Smooth muscle cell (in vitro differentiated cells): ENCODE measurements at regions not wholly inside any gene's neighbourhood (a gene's known extent, or its start where the extent isn't known, plus 50 kb on each side); places are given as distances from the start of the nearest gene placed in this dataset.

Source experiments
- DNase-seq: peaks from one replicate; lab custom pipeline; 2025; ENCODE audit not compliant: unreplicated experiment; lab: John Stamatoyannopoulos, UW
- H2AFZ ChIP-seq: fragments of 200-600 bp; sonication (generic); 2 replicates; pipeline ENCODE4 v1.6.0; 2016; ENCODE audit warnings: antibody characterized with exemption, low read depth, mild to moderate bottlenecking
- H3F3A ChIP-seq: fragments of 200-600 bp; sonication (generic); 2 replicates; pipeline ENCODE4 v1.6.0; 2017; ENCODE audit warnings: antibody characterized with exemption, low read depth
- H3K27ac ChIP-seq: fragments of 200-600 bp; sonication (generic); 2 replicates; pipeline ENCODE4 v1.5.1; 2016; ENCODE audit warnings: low read depth, mild to moderate bottlenecking
- H3K27me3 ChIP-seq: fragments of 200-600 bp; sonication (generic); 2 replicates; pipeline ENCODE4 v1.6.1; 2016; ENCODE audit warnings: low read depth, mild to moderate bottlenecking
- H3K36me3 ChIP-seq: fragments of 200-600 bp; sonication (generic); 2 replicates; pipeline ENCODE4 v1.5.1; 2016; ENCODE audit warnings: low read depth
- H3K4me1 ChIP-seq: fragments of 200-600 bp; sonication (generic); 2 replicates; pipeline ENCODE4 v1.5.1; 2016; ENCODE audit warnings: low read depth
- H3K4me2 ChIP-seq: fragments of 200-600 bp; sonication (generic); 2 replicates; pipeline ENCODE4 v1.6.0; 2016; ENCODE audit warnings: mild to moderate bottlenecking
- H3K4me3 ChIP-seq: fragments of 200-600 bp; sonication (generic); 2 replicates; pipeline ENCODE4 v1.5.1; 2016; ENCODE audit warnings: mild to moderate bottlenecking
- H3K79me2 ChIP-seq: fragments of 200-600 bp; sonication (generic); 2 replicates; pipeline ENCODE4 v1.6.0; 2016; ENCODE audit warnings: low read depth, mild to moderate bottlenecking
- H3K9ac ChIP-seq: fragments of 200-600 bp; sonication (generic); 2 replicates; pipeline ENCODE4 v1.6.0; 2016; ENCODE audit warnings: low read depth
- H3K9me3 ChIP-seq: fragments of 200-600 bp; sonication (generic); replicated peaks from 2 replicates; pipeline ENCODE4 v1.5.1; 2016; ENCODE audit warnings: low read depth
- H4K20me1 ChIP-seq: fragments of 200-600 bp; sonication (generic); 2 replicates; pipeline ENCODE4 v1.6.0; 2016; ENCODE audit warnings: low read depth
- CTCF ChIP-seq: fragments of 200-600 bp; sonication (generic); IDR thresholded peaks from 2 replicates; pipeline ENCODE4 v1.5.1; 2017; ENCODE audit warnings: borderline replicate concordance, mild to moderate bottlenecking, antibody characterized with exemption; ENCODE audit not compliant: insufficient read depth, poor library complexity, severe bottlenecking
- WGBS: methylation state at CpG from one replicate; pipeline ENCODE4 v1.1.7; 2016; ENCODE audit warnings: low lambda C conversion rate; 5-methylcytosine and 5-hydroxymethylcytosine counted together

GRCh38 chr17:77698903-77699623 is 259.4 kb upstream of the TNRC6C start:
- no peak overlapping the region for H3K9ac ChIP-seq
- WGBS = 98% methylated on average over 21 of the region's 21 CpGs
- DNase-seq = no peak
- no peak overlapping the region for H3K4me3 ChIP-seq
- no peak overlapping the region for H2AFZ ChIP-seq
- no peaks in the 10 kb centered on the region for H4K20me1 ChIP-seq
- H3K27ac ChIP-seq = no peak overlapping the region
- H3K9me3 ChIP-seq = peaks cover 7% of the 10 kb centered on the region
- H3K4me2 ChIP-seq = no peak overlapping the region
- no peaks in the 10 kb centered on the region for H3F3A ChIP-seq
- peaks cover 9% of the 10 kb centered on the region for H3K4me1 ChIP-seq
- H3K79me2 ChIP-seq = no peaks in the 10 kb centered on the region
- no peaks in the 10 kb centered on the region for H3K36me3 ChIP-seq
- H3K27me3 ChIP-seq = peaks cover 50% of the 10 kb centered on the region
- no peak for TF ChIP-seq CTCF

GRCh38 chr17:77700165-77700881 is 258.2 kb upstream of the TNRC6C start:
- Histone ChIP-seq H3F3A (no peaks in the 10 kb centered on the region), H4K20me1 (no peaks in the 10 kb centered on the region), H3K4me3 (no peak overlapping the region), H3K4me1 (peaks cover 9% of the 10 kb centered on the region), H3K9ac (no peak overlapping the region), H3K27ac (no peak overlapping the region), H3K27me3 (peaks cover 37% of the 10 kb centered on the region), H3K79me2 (no peaks in the 10 kb centered on the region), H3K9me3 (peaks cover 7% of the 10 kb centered on the region), H3K36me3 (no peaks in the 10 kb centered on the region), H3K4me2 (no peak overlapping the region), H2AFZ (no peak overlapping the region)
- TF ChIP-seq CTCF = no peak
- WGBS = 84% methylated on average over 13 of the region's 13 CpGs
- DNase-seq = no peak

- H3K4me2 ChIP-seq = no peak overlapping the region
- no peak overlapping the region for H3K27ac ChIP-seq
- H4K20me1 ChIP-seq = no peaks in the 10 kb centered on the region
- H2AFZ ChIP-seq = no peak overlapping the region
- no peak overlapping the region for H3K4me3 ChIP-seq
- no peak for DNase-seq
- 88% methylated on average over 5 of the region's 5 CpGs for WGBS
- H3K9ac ChIP-seq = no peak overlapping the region
- H3K36me3 ChIP-seq = no peaks in the 10 kb centered on the region
- H3K9me3 ChIP-seq = peaks cover 7% of the 10 kb centered on the region
- no peaks in the 10 kb centered on the region for H3F3A ChIP-seq
- peaks cover 2% of the 10 kb centered on the region for H3K4me1 ChIP-seq
- no peak for TF ChIP-seq CTCF
- peaks cover 21% of the 10 kb centered on the region for H3K27me3 ChIP-seq
- no peaks in the 10 kb centered on the region for H3K79me2 ChIP-seq
Observed at GRCh38 chr17:77701996-77702395, 256.5 kb upstream of the TNRC6C start.
